Keratinocyte (primary cell): ENCODE measurements at regions not wholly inside any gene's neighbourhood (a gene's known extent, or its start where the extent isn't known, plus 50 kb on each side); places are given as distances from the start of the nearest gene placed in this dataset.

Experiments used
- DNase-seq: peaks from one replicate; pipeline ENCODE4 v3.0.0-alpha.2; 2011; ENCODE audit warnings: low read depth, missing footprints, low spot score
- FAIRE-seq: peaks from 2 replicates; lab custom pipeline; 2011; peaks lifted over from hg19 to GRCh38; lab: Jason Lieb, UNC
- H2AFZ ChIP-seq: 2 replicates; pipeline ENCODE4 v1.6.0; 2012; ENCODE audit warnings: low read length, control low read depth, inconsistent platforms; ENCODE audit not compliant: control insufficient read depth
- H3K27ac ChIP-seq: 2 replicates; pipeline ENCODE4 v1.5.1; 2011; ENCODE audit warnings: low read length; ENCODE audit not compliant: control insufficient read depth, insufficient read depth
- H3K27me3 ChIP-seq: 3 replicates; pipeline ENCODE4 v1.6.0; 2011; ENCODE audit warnings: low read length; ENCODE audit not compliant: control insufficient read depth, insufficient read depth; ENCODE audit errors: extremely low read depth
- H3K36me3 ChIP-seq, 2 experiments: 2 replicates in 1 of 2; 3 replicates in 1 of 2; pipeline ENCODE4 v1.5.1; 2011; ENCODE audit warnings: low read length in 2 of 2, mild to moderate bottlenecking in 1 of 2; ENCODE audit not compliant: control insufficient read depth in 2 of 2, insufficient read depth in 2 of 2; ENCODE audit errors: extremely low read depth in 1 of 2
- H3K4me1 ChIP-seq: 3 replicates; pipeline ENCODE4 v1.5.1; 2011; ENCODE audit warnings: low read length; ENCODE audit not compliant: control insufficient read depth, insufficient read depth; ENCODE audit errors: extremely low read depth
- H3K4me2 ChIP-seq: 3 replicates; pipeline ENCODE4 v1.6.0; 2011; ENCODE audit warnings: low read depth, low read length; ENCODE audit not compliant: control insufficient read depth, insufficient read depth; ENCODE audit errors: extremely low read depth
- H3K4me3 ChIP-seq, 3 experiments: fragments of 200-600 bp in 1 of 3; sonication (generic) in 1 of 3; 2 replicates in 2 of 3; 3 replicates in 1 of 3; pipeline ENCODE4 v1.5.1; 2011 to 2016; ENCODE audit warnings: low read length in 3 of 3, mild to moderate bottlenecking in 3 of 3, control low read depth in 2 of 3, inconsistent platforms in 1 of 3, low read depth in 1 of 3, mixed read lengths in 1 of 3, mixed run types in 1 of 3, moderate library complexity in 1 of 3; ENCODE audit not compliant: control insufficient read depth in 2 of 3, insufficient read depth in 2 of 3; ENCODE audit errors: extremely low read depth in 1 of 3
- H3K79me2 ChIP-seq: 2 replicates; pipeline ENCODE4 v1.6.0; 2012; ENCODE audit warnings: low read length; ENCODE audit not compliant: control insufficient read depth, insufficient read depth
- H3K9ac ChIP-seq: 3 replicates; pipeline ENCODE4 v1.6.0; 2011; ENCODE audit warnings: low read length; ENCODE audit not compliant: control insufficient read depth, insufficient read depth; ENCODE audit errors: extremely low read depth
- H3K9me1 ChIP-seq: 3 replicates; pipeline ENCODE4 v1.6.0; 2011; ENCODE audit warnings: low read length; ENCODE audit not compliant: control insufficient read depth, insufficient read depth; ENCODE audit errors: extremely low read depth
- H3K9me3 ChIP-seq: 2 replicates; pipeline ENCODE4 v1.5.1; 2012; ENCODE audit warnings: low read depth, low read length; ENCODE audit not compliant: control insufficient read depth
- H4K20me1 ChIP-seq: 3 replicates; pipeline ENCODE4 v1.6.0; 2011; ENCODE audit warnings: low read length; ENCODE audit not compliant: control insufficient read depth, insufficient read depth; ENCODE audit errors: extremely low read depth
- EZH2 ChIP-seq: IDR thresholded peaks from one replicate; pipeline ENCODE4 v1.6.1; 2012; ENCODE audit warnings: inconsistent platforms, mild to moderate bottlenecking, low read length, moderate library complexity
- dilution Hi-C: fragments of 300-500 bp; cut with MboI; formaldehyde crosslinking; loops from one replicate; pipeline ENCODE4 v1.7.0; 2020; ENCODE audit warnings: low sequenced_read_pairs; ENCODE audit not compliant: extremely low pct_ligation_motif_present
- TF ChIP-seq, protein P1 (sequence below), 3 experiments: IDR thresholded peaks in 1 of 3; conservative IDR thresholded peaks in 1 of 3; optimal IDR thresholded peaks in 1 of 3; 2 replicates in 2 of 3; 3 replicates in 1 of 3; pipeline versions ENCODE3 to v1.5.1; 2011; ENCODE audit warnings: low read length in 3 of 3, mild to moderate bottlenecking in 3 of 3, moderate library complexity in 2 of 3, control low read depth in 1 of 3, inconsistent platforms in 1 of 3; ENCODE audit not compliant: insufficient read depth in 2 of 3; ENCODE audit errors: extremely low read depth in 1 of 3

DNA sequence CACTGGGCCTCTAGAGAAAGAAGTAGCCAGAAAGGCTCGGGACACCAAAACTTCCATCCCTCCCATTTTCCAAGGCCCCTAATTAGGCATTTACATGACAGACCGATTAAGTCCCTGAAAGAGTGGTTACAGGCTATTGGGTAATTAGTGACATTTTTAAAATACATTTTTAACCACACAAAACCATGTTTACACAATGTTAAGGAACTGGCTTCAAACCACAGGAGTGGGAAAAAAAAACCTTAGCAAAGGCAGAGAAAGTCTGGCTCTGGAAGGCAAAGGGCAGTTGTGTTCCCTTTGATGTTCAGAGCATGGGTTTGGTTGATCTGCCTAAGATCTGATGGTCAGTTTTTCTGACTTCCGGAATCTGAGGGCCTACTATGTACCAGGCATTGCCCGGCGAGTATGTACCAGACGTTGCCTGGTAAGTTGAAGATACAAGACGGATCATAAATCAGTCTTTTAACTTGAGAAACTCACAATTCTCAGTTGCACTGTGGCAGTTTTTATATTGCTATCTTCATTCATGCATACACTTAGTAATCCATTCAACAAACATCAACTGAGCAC lies 576.5 kb downstream of the MED13L start:
- dilution Hi-C loops, result no loop called here

DNA sequence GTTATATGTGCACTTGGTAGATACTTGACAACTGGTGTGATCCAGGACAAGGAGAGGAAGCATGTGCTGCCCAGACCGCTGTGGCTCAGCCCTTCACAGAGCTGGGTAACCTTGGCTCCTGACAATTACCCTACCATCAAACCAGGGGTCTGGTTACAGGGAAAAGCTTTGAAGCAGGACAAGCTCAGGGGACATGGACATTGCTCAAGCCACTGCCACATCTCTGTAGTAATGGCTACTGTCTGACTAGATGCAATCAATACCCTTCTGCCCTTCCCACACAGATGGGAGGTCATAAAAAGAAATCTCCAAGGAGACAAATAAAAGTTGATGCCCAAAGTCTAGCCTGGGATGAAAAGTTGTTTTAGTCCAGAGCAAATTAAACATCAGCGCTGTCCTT lies 577.4 kb downstream of the MED13L start:
- H3K9ac ChIP-seq, result no peak overlapping the region
- dilution Hi-C loops, result no loop called here
- no peaks in the 10 kb centered on the region for H3K36me3 ChIP-seq
- H3K27me3 ChIP-seq, result no peaks in the 10 kb centered on the region
- H3K79me2 ChIP-seq, result no peaks in the 10 kb centered on the region
- DNase-seq, result no peak
- H3K4me2 ChIP-seq, result no peak overlapping the region
- no peaks in the 10 kb centered on the region for H4K20me1 ChIP-seq
- no peaks in the 10 kb centered on the region for H3K9me3 ChIP-seq
- H3K9me1 ChIP-seq, result no peaks in the 10 kb centered on the region
- no peak for FAIRE-seq
- H3K4me1 ChIP-seq, result no peaks in the 10 kb centered on the region
- TF ChIP-seq EZH2, result no peak
- TF ChIP-seq, protein P1, sequence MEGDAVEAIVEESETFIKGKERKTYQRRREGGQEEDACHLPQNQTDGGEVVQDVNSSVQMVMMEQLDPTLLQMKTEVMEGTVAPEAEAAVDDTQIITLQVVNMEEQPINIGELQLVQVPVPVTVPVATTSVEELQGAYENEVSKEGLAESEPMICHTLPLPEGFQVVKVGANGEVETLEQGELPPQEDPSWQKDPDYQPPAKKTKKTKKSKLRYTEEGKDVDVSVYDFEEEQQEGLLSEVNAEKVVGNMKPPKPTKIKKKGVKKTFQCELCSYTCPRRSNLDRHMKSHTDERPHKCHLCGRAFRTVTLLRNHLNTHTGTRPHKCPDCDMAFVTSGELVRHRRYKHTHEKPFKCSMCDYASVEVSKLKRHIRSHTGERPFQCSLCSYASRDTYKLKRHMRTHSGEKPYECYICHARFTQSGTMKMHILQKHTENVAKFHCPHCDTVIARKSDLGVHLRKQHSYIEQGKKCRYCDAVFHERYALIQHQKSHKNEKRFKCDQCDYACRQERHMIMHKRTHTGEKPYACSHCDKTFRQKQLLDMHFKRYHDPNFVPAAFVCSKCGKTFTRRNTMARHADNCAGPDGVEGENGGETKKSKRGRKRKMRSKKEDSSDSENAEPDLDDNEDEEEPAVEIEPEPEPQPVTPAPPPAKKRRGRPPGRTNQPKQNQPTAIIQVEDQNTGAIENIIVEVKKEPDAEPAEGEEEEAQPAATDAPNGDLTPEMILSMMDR (optimal IDR thresholded peaks at IDR 0.05 in 1 of 3, IDR thresholded peaks at IDR 0.05 in 1 of 3, conservative IDR thresholded peaks at IDR 0.05 in 1 of 3; ENCODE audit: extremely low read depth in 1 of 3, insufficient read depth in 2 of 3, low read length in 3 of 3), result no peak
- no peak overlapping the region for H3K4me3 ChIP-seq
- H2AFZ ChIP-seq, result no peak overlapping the region
- no peak overlapping the region for H3K27ac ChIP-seq

More for the DNA sequence above, 576.5 kb downstream of the MED13L start:
- H3K4me3 ChIP-seq, result no peak overlapping the region
- no peaks in the 10 kb centered on the region for H3K9me1 ChIP-seq
- no peak overlapping the region for H3K27ac ChIP-seq
- H3K79me2 ChIP-seq, result no peaks in the 10 kb centered on the region
- H3K4me1 ChIP-seq, result no peaks in the 10 kb centered on the region
- no peaks in the 10 kb centered on the region for H3K9me3 ChIP-seq
- TF ChIP-seq EZH2, result no peak
- TF ChIP-seq, protein P1 (optimal IDR thresholded peaks at IDR 0.05 in 1 of 3, IDR thresholded peaks at IDR 0.05 in 1 of 3, conservative IDR thresholded peaks at IDR 0.05 in 1 of 3; ENCODE audit: extremely low read depth in 1 of 3, insufficient read depth in 2 of 3, low read length in 3 of 3), result no peak
- no peaks in the 10 kb centered on the region for H3K27me3 ChIP-seq
- no peak for FAIRE-seq
- no peak overlapping the region for H2AFZ ChIP-seq
- H4K20me1 ChIP-seq, result no peaks in the 10 kb centered on the region
- no peak for DNase-seq
- no peak overlapping the region for H3K4me2 ChIP-seq
- H3K9ac ChIP-seq, result no peak overlapping the region
- no peaks in the 10 kb centered on the region for H3K36me3 ChIP-seq
